ENCODE measurements at regions not wholly inside any gene's neighbourhood (a gene's known extent, or its start where the extent isn't known, plus 50 kb on each side); places are given as distances from the start of the nearest gene placed in this dataset.

- TF ChIP-seq SP1 (IDR thresholded peaks at IDR 0.05) = no peak
- no peak for TF ChIP-seq NFRKB (IDR thresholded peaks at IDR 0.05)
- TF ChIP-seq PKNOX1 (IDR thresholded peaks at IDR 0.05) = no peak
- no peak for TF ChIP-seq ZNF384 (IDR thresholded peaks at IDR 0.05)
Observed at GRCh38 chr11:38278457-38279141, 1680.6 kb upstream of the RAG2 start.
